Stimulated activated CD4-positive, alpha-beta T cell treated with anti-CD3 and anti-CD28 coated beads, Interleukin-12 subunit alpha, Interleukin-12 subunit beta, amount 100 ng/mL, for 24 hours (primary cell): ENCODE measurements at regions not wholly inside any gene's neighbourhood (a gene's known extent, or its start where the extent isn't known, plus 50 kb on each side); places are given as distances from the start of the nearest gene placed in this dataset.
"Not testable (repeated sequence)": the region's sequence is repeated elsewhere in the genome, so short reads cannot be mapped to it uniquely, and the experiment has no call there.

ENCODE experiments used
- DNase-seq, 2 experiments: peaks; one replicate each; pipeline ENCODE4 v3.0.0-alpha.2; 2020; ENCODE audit warnings: low read depth in 2 of 2

DNA sequence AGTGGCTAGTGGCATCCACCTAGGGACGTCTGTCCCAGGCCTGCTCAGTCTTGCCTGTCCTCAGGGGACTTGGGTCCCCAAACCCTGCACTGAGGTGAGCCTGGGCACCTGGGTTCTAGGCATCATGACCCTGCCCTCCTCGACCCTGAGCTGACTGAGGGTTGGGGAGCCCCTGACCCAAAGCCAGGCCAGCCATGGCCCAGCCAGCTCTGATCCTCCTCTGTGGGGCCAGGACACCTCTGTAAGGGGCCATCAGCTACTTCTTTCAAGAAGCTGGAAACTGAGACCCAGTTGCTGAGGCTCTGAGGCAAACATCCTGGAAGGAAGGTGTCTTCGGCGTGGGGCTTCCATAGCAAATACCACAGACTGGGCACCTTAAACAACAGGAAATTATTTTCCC lies 329.3 kb downstream of the QKI start:
- no peak for DNase-seq

DNA sequence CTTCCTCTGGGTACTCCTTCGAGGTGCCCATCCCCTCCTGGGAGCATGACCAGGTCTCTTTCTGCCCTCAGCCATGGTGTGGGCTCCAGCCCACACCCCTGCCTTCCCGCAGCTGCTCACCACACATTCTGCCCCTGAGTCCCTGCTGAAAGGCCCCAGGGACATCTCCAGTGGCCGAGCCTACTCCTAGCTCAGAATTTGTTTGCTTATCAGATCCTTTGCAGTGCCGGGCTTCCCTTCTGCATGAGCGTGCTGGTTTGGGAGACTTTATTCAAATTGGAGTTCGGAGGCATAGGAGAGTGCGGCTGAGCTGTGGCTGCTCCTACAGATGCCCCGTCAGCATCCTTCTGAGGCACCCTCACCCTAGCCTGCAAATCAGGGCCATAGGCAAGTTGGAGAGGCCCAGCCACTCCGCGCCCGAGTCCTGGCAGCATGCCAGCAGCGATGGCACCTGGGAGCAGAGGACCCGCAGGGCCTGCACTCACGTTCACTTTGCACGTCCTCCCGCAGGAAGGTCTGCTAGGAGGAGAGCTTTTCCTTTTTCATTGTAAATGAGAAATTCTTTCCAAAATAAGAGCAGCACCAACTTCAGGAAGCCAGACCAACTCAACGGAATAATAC lies 327.3 kb downstream of the QKI start:
- DNase-seq: no peak

DNA sequence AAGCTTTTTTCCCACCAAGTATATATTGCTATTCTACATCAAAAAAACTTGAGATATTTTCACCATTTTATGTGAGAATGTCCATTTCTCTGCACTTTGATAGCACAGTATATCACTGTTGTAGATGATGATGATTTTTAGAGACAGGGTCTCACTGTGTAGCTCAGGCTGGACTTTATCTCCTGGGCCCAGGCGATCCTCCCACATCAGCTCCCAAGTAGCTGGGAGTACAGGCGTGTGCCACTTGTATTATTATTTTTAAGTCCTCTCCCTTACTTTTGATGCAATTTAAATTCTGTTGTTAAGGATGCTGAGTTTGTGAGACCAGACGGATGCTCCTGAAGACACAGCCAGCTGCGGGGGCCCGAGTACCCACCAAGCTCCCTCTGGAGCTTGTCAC lies 326.8 kb downstream of the QKI start:
- DNase-seq: no peak

DNA sequence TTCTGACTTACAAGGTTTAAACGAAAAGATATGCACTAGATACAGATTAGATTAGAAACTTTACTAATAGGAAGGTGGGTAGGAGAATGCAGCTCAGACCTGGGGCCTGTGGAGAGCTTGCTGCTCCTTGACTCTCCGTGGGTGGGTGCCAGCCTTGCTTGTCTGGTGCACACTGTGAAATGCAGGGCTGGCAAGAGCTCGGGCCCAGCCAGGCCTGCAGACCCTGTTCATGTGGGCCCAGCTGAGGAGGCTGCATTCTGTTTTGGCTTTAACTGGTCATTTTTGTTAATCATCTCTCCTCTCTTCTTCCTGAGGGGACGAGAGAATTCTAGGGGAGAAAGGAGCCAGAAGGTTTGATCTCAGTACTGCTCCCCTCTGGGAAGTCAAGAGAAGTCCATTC lies 325.4 kb downstream of the QKI start:
- DNase-seq: no peak

DNA sequence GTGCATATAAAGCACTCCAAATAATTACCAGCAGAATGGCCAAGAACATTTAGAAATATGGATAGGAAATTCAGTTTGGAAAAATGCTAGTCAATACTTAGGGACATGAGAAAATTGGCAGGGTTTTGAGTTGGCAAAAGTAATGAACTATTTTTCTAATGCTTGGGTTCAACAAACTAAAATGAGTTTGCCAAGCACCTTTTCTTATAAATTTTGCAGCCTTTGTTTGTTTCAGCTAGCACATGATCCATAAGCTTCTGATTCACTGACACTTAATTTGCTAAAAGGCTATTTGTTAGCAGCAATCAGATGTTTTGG lies 324.8 kb downstream of the QKI start:
- DNase-seq: no peak

DNA sequence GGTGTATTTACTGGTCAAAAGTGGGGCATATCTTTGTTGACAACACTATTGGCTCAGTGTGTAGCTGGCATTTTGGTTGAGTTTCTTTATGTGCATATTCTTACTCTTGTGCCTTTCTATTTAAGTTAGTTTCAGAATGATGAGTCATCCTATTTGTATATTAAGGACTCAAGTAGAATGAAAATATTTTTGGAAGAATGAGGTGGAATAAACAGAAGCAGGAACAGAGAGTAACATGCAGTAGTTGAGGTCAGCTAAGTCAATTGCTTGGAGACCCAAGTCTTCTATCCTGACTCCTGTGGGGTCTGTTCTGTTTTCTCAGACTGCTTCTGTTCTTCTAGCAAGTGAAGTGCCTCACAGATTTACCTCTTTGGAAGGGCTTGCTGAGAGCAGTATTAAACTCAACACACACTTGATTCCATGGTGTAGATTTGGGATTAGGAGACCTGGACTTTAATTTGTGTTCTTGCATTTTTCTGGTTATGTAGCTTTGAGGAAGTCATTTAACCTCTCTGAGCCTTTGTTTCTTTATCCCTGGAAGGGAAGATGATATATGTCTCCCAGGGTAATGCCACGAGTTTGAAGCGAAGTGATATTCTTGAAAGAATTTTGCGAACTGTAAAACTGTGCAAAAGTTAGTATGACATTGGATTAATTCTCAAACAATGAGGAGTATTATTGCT lies 324.3 kb downstream of the QKI start:
- no peak for DNase-seq

DNA sequence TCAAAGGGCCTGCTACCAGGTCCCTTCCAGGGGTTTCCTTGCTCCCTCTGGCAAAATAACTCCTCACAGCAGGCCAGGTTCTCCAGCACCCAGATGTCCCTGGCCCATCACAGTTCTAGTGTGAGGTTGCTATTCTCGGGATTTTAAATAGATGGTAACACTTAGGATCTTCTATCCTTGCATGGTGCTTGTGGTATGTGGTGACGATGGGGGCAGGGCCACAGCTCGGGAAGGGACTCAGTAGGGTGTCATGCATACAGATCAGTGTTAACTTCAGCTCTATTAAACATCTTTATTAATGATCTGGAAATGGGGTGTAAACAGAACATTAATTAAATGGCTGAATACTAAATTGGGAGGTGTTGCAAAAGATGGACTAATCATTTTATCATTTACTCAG lies 323.8 kb downstream of the QKI start:
- no peak for DNase-seq

DNA sequence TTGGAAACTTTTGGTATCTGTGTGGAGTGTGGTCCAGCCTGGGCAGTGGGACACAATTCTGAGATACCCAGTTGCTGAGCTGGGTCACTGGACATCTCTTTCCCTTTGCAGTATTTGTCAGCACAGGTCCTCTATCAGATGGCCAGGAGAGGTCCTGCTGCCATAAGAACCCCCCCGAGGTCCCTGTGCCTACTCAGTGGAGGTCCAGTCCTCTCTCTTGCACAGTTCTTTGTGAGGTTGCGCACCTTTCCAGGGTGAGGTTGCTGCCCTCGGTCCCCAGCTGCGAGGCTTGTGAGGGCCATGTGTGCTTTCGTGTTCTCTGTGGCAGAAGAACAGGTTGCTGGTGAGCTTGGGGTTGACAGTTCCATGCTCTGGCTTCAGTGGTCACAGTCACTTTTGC lies 320.6 kb downstream of the QKI start:
- no peak for DNase-seq

DNA sequence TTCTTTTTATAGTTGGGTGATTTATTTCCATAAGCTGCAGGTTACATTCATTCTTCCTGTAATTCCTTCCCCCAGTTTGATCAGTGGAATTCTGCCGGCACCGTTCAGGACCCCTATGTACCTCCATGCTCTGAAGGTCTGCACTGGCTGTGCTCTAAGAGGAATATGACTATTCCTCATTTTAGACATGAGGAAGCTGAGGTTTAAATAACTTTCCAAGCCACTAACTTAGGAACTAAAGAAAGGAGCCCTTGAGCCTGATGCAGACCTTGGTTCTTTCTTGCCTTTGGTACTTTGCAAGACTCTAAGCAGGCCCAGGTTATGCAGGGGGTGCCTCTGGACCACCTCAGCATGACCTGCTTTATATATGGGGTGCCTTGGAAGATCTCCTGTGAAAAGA lies 318.5 kb downstream of the QKI start:
- no peak for DNase-seq

DNA sequence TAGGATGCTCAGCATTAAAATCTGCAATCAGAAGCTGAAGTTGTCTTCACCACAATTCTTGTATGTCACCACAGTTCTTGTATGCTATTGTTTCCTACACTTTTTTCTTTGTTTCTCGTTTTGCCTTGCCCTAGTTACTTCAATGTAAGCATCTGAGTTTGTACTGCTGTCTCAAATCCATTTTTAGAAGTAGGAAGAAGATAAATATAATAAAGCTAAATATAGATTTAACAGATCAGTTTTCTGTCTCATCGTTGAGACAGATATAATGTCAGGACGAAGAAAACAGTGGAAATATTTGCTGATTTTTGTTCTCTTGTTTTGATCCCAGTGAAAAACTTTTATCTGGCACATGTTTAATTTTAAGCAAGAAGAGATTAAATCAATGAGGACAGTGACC lies 318.0 kb downstream of the QKI start:
- no peak for DNase-seq

DNA sequence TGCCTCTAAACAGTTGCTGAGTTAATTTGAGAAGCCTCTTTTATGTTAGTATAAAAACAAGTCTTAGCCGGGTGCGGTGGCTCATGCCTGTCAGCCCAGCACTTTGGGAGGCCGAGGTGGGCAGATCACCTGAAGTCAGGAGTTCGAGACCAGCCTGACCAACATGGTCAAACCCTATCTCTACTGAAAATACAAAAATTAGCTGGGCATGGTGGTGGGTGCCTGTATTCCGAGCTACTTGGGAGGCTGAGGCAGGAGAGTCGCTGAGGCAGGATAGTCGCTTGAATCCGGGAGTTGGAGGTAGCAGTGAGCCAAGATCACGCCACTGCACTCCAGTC lies 317.5 kb downstream of the QKI start:
- DNase-seq: not testable (repeated sequence)

DNA sequence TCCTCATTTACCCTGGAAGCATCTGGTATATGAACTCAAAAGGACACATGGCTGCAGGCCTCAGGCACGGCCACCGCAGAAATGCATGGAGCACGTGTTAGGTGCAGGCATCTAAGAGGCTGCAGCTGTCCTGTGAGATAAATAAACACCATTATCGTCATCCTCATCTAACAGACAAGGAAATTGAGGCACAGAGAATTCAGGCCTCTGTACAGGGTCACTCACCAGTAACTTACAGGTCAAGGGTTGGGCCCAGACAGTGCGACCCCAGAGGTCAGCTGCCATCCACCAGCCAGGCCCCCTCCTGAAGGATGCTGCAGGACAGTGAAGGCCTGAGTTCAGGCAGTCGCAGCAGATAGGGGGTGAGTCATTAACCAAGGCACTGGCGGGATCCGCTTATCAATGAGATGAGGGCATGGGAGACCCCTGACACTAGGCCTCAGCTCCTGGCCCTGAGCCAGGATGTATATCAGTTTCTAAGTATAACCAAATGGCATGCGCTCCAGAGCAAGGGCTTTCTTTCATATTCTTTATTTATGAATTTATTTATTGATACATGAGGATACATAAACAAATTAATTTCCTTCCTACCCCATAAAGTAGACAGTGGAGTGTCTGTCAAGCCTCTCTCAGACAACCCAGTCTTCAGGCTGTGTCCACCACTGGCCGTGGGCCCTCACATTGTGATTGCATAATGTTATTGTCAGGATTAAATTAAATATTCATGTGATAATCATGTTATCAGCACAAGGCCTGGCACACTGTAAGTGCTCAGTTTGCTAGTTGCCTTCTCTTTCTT lies 316.9 kb downstream of the QKI start:
- no peak for DNase-seq

DNA sequence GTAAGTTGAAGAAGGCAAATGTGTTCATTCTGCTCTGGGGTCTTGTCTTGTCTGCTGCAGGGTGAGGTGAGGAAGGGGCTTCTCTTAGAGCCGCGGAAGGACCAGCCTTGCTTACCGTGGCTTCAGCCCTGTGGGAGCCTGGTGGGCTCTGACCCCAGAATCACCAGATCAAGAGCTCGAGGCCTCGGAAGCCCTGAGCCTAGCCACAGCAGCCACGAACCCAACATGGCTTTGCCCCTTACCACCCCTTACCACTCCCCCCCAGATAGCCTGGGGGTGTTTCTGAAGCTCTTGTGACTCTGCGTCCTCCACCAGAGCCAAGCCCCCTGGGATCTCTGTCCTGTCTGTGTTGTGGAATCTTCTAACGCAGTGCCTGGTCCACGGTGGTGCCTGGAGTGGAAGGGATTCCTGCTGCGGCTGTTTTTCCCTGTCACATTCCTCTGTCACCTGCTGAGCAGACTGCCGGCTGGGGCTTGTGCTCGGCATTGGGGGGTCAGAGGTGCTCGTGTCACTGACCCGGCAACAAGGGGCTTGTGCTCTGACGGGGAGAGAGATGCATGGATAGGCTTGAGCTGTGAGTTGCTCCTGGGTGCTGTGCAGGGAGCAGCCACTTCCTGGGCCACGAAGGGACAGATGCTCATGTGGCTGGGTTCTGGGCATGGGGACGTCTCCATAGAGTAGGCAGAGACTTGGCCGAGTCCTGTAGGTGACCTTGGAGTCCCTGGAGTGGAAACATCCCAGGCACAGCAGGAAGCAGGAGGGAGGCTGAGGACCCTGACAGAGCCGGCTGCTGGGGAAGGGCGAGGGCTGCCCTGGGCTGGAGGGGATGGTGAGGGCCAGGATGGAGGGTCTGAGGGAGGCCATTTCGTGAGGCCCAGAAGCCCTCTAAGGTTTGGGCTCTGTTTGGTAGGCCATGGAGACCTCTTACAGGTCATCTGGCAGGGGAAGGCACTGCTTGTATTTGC lies 316.0 kb downstream of the QKI start:
- no peak for DNase-seq

DNA sequence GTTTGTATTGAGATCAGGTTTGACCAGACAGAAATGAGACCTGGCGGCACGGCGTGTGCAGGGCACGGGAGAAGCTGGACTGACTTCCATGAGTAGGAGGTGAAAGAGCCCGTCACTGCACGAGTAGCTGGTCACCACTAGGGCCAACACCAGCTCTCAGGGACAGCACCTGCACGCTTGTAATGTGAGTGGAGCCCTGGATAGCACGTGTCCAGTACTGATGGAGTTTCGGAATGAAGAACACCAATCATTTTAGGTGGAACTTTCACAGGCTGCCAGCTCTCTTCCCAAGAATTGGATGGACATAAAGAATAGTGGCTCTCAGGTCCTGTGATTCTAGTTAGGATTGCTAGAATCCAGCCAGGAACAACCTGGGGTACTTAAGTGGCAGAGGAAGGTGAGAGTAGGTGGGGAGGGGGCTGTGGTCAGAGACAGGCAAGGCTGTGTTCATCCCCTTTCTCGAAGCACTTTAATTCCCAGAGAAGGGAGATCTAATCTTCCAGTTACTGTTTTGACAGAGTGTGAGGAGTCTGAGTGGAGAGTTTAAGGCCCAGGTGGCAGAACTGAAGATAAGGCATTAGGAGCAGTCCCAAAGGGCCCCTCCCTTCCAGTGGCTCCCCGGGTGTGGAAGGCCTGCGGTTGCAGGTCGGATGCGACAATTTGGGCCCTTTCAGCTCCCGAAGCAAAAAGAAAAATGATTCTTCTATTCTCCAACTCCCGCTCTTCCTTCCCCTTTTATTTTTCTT lies 314.8 kb downstream of the QKI start:
- no peak for DNase-seq

DNA sequence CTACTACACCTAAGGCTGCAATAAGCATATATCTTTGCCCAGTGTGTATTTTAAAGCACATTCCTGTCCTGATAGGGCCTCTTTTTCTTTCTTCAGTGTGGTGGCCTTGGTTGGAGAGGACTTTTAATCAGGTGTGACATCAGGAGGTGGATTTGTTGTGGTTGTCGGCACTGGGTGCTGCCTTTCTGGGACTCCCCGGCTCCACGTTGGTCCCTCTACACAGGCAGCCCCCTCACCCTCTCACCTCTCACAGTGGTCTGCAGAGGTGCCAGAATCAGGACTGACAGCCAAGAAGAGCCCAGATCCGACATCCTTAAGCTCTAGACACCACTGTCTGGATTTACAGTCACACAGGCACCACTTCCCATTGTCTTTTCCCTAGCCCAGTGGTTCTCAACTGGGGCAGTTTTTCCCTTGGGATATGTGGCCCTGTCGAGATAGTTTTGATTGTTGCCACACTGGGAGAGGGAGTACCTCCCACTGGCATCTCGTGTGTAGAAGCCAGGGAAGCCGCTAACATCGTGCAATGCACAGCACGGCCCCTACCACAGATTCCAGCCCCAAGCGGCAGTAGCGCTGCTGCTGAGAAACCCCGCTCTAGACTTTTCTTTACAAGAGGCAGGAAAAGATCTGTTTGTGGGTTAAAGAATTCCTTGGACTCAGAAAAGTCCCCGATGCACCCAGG lies 314.1 kb downstream of the QKI start:
- DNase-seq: no peak

DNA sequence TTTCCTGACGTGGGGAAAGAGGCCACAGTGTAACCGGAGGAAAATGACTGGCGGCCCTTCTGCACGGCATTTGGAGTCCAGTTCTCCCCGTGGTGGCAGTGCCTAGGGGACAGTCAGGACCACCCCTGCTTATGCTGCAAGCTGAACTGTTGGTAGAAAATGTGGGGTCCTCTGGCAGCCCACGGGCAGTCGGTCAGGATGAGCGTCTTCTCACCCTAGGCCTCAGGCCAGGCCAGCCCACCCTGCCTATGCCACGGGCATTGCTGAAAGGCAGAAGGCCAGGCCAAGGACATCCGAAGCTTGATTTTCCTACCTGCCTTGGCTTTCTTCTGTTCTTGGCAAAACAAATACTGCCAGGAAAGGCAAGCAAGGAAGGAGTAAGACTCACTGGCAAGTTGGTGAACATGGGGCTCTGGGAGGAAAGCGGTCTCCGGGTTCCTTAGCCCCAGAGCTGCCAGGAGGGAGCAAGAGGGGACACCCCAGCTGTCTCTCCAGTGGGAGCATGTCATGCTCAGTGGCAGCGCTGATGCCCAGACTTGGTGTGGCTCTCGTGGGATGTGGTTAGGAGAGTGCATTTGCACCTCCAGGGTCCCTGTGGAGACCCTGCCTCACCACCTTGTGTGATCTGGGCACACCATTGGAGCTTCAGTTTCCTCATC lies 311.6 kb downstream of the QKI start:
- no peak for DNase-seq

DNA sequence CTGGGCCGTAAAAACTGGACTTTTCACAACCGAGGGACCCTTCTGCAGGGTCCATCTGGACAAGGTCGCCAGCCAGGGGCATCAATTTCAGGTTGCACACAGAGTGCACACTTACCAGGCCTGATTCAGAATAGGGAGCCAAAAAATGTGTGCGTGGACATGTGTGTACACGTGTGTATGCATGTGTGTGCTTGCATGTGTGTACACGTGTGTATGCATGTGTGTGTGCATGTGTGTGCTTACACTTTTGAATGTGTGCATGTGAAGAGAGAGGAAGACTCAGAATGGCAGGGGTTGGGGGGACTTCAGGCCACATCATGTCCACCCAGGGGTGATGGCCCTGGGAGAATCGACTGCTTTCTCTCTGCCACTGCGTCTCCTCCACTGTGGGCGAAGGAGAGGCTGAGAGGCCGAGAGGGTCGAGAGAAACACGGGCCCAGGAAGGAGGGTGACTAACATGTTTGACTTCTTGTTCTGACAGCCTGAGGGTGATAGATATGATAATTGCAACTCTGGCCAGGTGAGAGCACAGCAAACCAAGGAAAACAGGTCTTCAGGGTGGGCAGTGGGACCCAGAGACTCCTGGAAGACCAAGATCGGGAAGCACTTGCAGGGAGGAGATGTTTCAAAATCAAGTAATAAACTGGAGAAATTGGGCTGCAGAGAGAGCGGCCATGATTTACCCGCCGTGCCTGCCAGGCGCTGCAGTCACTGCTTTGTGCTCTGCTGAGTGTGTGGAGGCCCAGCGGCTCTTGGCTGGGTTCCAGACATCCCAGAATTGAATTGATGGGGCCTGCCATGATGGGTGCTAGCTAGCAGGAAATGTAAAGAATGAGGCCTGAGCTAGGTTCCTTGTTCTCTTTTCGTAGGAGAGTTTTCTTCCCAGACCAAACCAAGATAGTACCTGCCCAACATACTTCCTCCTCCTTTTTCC lies 310.8 kb downstream of the QKI start:
- DNase-seq: no peak

DNA sequence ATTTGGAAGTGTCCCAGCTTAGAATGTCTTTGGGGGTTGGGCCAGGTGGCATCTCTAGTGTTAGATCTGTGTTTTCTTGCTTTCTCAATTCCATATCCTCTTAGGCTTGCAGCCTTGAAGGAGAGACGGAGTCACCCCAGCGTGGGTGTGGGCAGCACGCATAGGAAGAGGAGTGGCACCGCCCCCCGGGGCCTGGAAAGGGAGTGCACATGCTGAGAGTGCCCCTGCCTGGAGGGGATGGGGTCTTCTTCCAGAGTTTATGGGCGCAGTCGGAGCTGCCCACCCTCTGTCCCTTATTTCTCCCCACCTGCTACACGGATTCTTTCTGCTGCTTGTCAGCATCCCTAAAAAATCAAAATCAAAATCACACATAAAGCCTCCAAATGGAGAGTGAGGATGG lies 309.7 kb downstream of the QKI start:
- DNase-seq: no peak

DNA sequence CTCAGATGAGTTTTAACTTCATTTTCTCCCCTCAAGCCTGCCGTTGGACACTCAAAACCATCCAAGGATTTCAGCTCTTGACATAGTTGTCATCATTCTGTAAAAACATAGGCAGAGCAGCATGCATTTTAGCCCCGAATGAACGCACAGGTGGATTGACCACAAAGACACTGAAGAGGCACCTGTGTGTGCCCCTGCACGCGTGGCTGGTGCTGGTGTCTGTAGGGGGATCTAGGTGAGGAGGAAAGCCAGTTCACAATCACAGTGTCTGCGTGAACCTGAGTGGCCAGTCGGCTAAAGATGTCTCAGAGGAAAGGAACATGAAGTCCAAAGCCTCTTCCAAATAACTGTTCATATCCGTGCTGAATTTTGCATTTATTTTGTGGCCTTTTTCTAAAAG lies 309.2 kb downstream of the QKI start:
- DNase-seq: no peak
